Putamen (tissue), 1 donor: ENCODE measurements at regions not wholly inside any gene's neighbourhood (a gene's known extent, or its start where the extent isn't known, plus 50 kb on each side); places are given as distances from the start of the nearest gene placed in this dataset.

Source experiments
- DNase-seq: peaks from one replicate; pipeline ENCODE4 v3.0.0-alpha.2; 2016; ENCODE audit warnings: low spot score

GRCh38 chr2:200138391-200139124 lies 167.9 kb upstream of the SPATS2L start:
- no peak for DNase-seq

- DNase-seq: no peak
Measured at GRCh38 chr2:200144571-200144970, 161.9 kb upstream of the SPATS2L start.

GRCh38 chr2:200146501-200146900 lies 160.0 kb upstream of the SPATS2L start:
- DNase-seq: no peak

- DNase-seq: no peak
Measured at GRCh38 chr2:200147371-200147770, 159.1 kb upstream of the SPATS2L start.

- no peak for DNase-seq
Measured at GRCh38 chr2:200148366-200148765, 158.1 kb upstream of the SPATS2L start.

GRCh38 chr2:200150411-200151086 lies 155.9 kb upstream of the SPATS2L start:
- no peak for DNase-seq

- DNase-seq: no peak
Measured at GRCh38 chr2:200155652-200156051, 150.8 kb upstream of the SPATS2L start.

GRCh38 chr2:200156166-200156835 lies 150.2 kb upstream of the SPATS2L start:
- DNase-seq: no peak

- DNase-seq: peak; percentile 20
Measured at GRCh38 chr2:200158647-200159356, 147.7 kb upstream of the SPATS2L start.

- no peak for DNase-seq
Measured at GRCh38 chr2:200159357-200159707, 147.2 kb upstream of the SPATS2L start.

GRCh38 chr2:200159829-200160781 lies 146.4 kb upstream of the SPATS2L start:
- no peak for DNase-seq

GRCh38 chr2:200161458-200161857 lies 145.0 kb upstream of the SPATS2L start:
- DNase-seq: no peak

GRCh38 chr2:200165687-200166086 lies 140.8 kb upstream of the SPATS2L start:
- DNase-seq: no peak

GRCh38 chr2:200168641-200169555 lies 137.6 kb upstream of the SPATS2L start:
- DNase-seq: no peak

- DNase-seq: no peak
Measured at GRCh38 chr2:200170221-200170620, 136.3 kb upstream of the SPATS2L start.

- no peak for DNase-seq
Measured at GRCh38 chr2:200171731-200172482, 134.6 kb upstream of the SPATS2L start.

GRCh38 chr2:200172521-200172920 lies 134.0 kb upstream of the SPATS2L start:
- no peak for DNase-seq

GRCh38 chr2:200172944-200173581 lies 133.4 kb upstream of the SPATS2L start:
- DNase-seq: no peak

- DNase-seq: no peak
Measured at GRCh38 chr2:200173691-200174090, 132.8 kb upstream of the SPATS2L start.
